HG03460 (cell line): ENCODE measurements at regions not wholly inside any gene's neighbourhood (a gene's known extent, or its start where the extent isn't known, plus 50 kb on each side); places are given as distances from the start of the nearest gene placed in this dataset.
"Not testable (repeated sequence)": the region's sequence is repeated elsewhere in the genome, so short reads cannot be mapped to it uniquely, and the experiment has no call there.

Experiments used
- ATAC-seq: cut with Tn5 transposase; IDR thresholded peaks from one replicate; pipeline ENCODE4 v1.9.1; 2021; ENCODE audit not compliant: unreplicated experiment

- no peak for ATAC-seq
These were observed 379.4 kb upstream of the RGS6 start for GRCh38 chr14:71552809-71553208.

GRCh38 chr14:71553779-71554178 lies 378.4 kb upstream of the RGS6 start:
- ATAC-seq = no peak

GRCh38 chr14:71554323-71554722 lies 377.9 kb upstream of the RGS6 start:
- ATAC-seq = no peak

GRCh38 chr14:71554959-71555612 lies 377.1 kb upstream of the RGS6 start:
- ATAC-seq = peak; percentile 20

- ATAC-seq = peak; percentile 87
These were observed 376.3 kb upstream of the RGS6 start for GRCh38 chr14:71555654-71556559.

GRCh38 chr14:71556730-71557129 lies 375.5 kb upstream of the RGS6 start:
- ATAC-seq = no peak

GRCh38 chr14:71557351-71557750 lies 374.9 kb upstream of the RGS6 start:
- ATAC-seq = no peak

- ATAC-seq = not testable (repeated sequence)
These were observed 373.3 kb upstream of the RGS6 start for GRCh38 chr14:71558943-71559342.

GRCh38 chr14:71560751-71561150 lies 371.5 kb upstream of the RGS6 start:
- no peak for ATAC-seq

GRCh38 chr14:71563492-71564153 lies 368.6 kb upstream of the RGS6 start:
- no peak for ATAC-seq

GRCh38 chr14:71566276-71566675 lies 366.0 kb upstream of the RGS6 start:
- ATAC-seq = peak; percentile 64

- not testable (repeated sequence) for ATAC-seq
These were observed 364.6 kb upstream of the RGS6 start for GRCh38 chr14:71567499-71568133.

- ATAC-seq = no peak
These were observed 357.3 kb upstream of the RGS6 start for GRCh38 chr14:71574976-71575375.

- ATAC-seq = no peak
These were observed 355.8 kb upstream of the RGS6 start for GRCh38 chr14:71576472-71576871.

GRCh38 chr14:71579331-71579730 lies 352.9 kb upstream of the RGS6 start:
- no peak for ATAC-seq

GRCh38 chr14:71582705-71583104 lies 349.5 kb upstream of the RGS6 start:
- ATAC-seq = no peak

- no peak for ATAC-seq
These were observed 349.0 kb upstream of the RGS6 start for GRCh38 chr14:71583194-71583593.

- ATAC-seq = no peak
These were observed 348.5 kb upstream of the RGS6 start for GRCh38 chr14:71583705-71584104.

- ATAC-seq = no peak
These were observed 346.9 kb upstream of the RGS6 start for GRCh38 chr14:71585361-71585760.

GRCh38 chr14:71586131-71586897 lies 345.9 kb upstream of the RGS6 start:
- ATAC-seq = no peak

- no peak for ATAC-seq
These were observed 344.2 kb upstream of the RGS6 start for GRCh38 chr14:71588028-71588427.
